ENCODE measurements at regions not wholly inside any gene's neighbourhood (a gene's known extent, or its start where the extent isn't known, plus 50 kb on each side); places are given as distances from the start of the nearest gene placed in this dataset.
A peak's percentile ranks its signal among the peaks of the same experiment; 100 is the strongest.

DNA sequence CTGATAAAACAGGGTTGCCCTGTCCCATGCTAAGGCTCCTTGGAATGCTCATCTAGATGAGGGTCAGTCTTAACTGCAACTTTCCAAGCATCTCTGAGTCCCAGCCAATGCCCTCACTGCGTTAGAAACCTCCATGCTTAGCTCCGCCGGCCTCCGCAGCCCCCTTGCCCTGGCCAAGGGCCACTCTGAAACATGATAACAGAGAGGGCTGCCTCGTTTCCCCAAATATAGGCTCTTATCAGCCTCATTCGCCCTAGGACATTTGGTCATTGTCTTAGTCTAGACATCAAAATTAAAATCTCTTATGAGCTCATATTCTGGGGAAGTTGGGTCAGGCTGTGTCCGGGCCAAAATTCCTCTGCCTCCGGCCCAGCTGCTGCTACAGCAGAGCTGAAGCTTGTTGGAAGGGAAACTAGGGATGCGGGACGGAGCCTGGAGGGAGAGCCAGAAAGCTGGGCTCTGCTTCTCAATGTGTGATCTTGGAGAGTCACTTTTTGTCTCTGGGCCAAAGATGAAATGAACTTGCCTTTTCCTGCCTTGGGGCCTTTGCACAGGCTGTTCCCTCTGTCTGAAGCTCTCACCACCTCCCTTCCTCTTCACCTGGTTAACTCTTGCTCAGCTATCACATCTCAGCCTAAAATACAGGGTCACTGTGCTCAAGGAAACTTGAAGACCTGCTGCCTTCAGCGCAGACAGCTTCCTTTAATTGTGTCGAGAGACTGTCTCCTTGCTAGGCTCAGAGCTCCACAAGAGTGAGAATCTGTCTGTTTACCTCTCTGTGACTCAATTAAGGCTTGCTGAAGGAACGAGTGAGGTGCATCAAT is 191.3 kb downstream of the RGS3 start:
- Mint-ChIP-seq H3K27me3 (peaks cover 6% of the 10 kb centered on the region), H3K9me3 (ENCODE audit: low read depth) (no peaks in the 10 kb centered on the region), H3K4me3 (no peak overlapping the region), H3K27ac (peak overlapping the region; percentile 45), H3K36me3 (ENCODE audit: low read depth) (no peaks in the 10 kb centered on the region), H3K4me1 (peaks cover 9% of the 10 kb centered on the region)
- ChIA-PET CTCF (interaction anchor here (0.6 to 10.6 kb wide), 56 partner anchors 9 to 390 kb away, joined by 3 to 502 read pairs (median 4); partner anchors contain the start of genes ALAD, CDC26 and PRPF4), POLR2A (interaction anchor here (1.0 to 1.4 kb wide), 2 partner anchors 32 to 63 kb away, joined by 3 to 5 read pairs; no protein-coding TSS in a partner anchor)
- DNase-seq = no peak
- intact Hi-C loops (cut with DNase I, micrococcal nuclease) = loop anchor here (1.0 to 5.0 kb wide), 6 partner anchors 32 to 543 kb away; partner anchors contain the start of genes C9orf43 (in 1 of the 2) and POLE3 (in 1 of the 2)
- ATAC-seq = peak; percentile 40

DNA sequence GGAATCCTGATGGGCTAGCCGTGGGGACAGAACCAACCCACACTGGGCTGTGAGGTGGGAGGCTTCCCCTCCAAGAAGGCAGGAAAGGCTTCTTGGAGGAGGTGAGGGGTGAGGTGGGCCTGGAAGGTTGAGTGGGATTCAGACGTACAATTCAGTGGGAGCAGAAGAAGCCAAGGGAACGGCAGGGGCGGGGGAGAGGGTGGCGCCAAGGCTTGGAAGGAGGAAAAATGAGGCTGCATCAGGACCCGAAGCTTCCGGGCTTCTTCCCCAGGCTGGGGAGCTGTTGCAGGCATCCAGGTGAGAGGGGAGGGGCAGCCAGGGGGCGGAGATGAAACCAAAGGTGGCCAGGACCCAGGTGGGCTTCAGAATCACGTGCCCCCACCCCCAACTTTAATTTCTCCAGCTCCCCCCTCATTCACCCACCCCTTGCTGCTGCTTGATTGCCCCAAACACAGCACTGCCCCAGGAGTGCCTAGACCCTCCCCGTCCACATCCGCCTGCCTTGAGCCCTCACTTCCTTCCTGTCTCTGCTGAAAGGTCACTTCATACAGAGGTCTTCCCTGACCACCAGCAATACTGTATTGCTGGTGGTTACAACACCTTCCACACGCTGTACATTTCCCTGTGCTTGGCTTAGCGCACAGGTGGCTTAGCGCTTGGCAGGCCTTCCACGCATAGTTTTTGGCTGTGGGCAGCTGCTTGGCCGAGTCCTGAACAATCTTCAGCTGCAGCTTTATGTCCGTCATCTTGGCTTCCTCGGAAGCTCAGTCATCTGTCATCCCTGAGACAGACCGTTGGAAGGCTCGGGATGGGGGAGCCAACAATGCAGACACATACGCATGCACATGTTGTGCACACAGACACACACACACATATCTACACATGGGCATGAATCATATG is 193.5 kb downstream of the RGS3 start:
- Mint-ChIP-seq H3K27ac (no peak overlapping the region), H3K4me1 (peaks cover 7% of the 10 kb centered on the region), H3K4me3 (no peak overlapping the region), H3K36me3 (ENCODE audit: low read depth) (no peaks in the 10 kb centered on the region), H3K27me3 (peaks cover 20% of the 10 kb centered on the region), H3K9me3 (ENCODE audit: low read depth) (no peaks in the 10 kb centered on the region)
- DNase-seq (no peak), ATAC-seq (no peak)
- POLR2A ChIA-PET = interaction anchor here (1.1 kb wide), 1 partner anchor 65 kb away, joined by 5 read pairs; no protein-coding TSS in a partner anchor
- intact Hi-C loops (cut with DNase I, micrococcal nuclease) = loop anchor here (5.0 kb wide), 3 partner anchors 35 to 545 kb away; no protein-coding TSS in a partner anchor
- CTCF ChIA-PET = interaction anchor here (0.6 to 10.6 kb wide), 52 partner anchors 7 to 813 kb away, joined by 3 to 502 read pairs (median 4); partner anchors contain the start of genes ALAD, CDC26 and PRPF4

DNA sequence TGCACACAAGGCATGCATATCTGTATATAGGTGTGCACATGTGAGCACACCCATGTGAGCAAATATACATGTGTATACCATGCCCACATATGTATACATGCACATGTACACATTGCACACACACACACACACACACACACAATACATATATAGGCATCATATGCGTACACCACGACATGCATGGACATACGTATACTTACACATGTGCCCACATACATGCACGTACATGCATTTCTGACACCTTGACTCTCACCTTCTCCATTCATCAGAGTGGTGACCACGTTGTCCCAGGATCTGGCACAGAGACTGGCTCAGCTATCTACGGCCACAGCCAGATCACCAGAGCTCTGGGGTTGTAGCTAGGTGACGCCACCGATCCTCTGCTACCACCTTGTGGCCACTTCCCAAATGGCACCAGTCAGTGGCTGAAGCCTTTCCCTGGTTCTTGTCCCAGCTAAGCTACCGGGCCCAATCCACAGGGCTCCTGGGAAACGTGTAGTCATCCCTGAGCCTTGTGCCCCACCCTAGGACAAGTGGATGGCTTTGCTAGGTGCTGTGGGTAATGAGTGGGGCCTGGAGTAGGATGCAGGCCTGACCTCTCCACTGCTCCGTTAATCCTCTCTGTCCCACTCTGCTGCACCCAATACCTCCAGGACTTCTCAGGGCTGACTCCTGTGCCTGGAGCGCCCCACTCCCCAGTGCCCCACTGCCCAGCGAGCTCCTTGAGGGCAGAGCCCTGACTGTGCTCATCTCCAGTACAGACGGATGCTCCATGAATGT is 194.4 kb downstream of the RGS3 start:
- Mint-ChIP-seq H3K4me3 (no peak overlapping the region), H3K36me3 (ENCODE audit: low read depth) (no peaks in the 10 kb centered on the region), H3K4me1 (peaks cover 7% of the 10 kb centered on the region), H3K27ac (no peak overlapping the region), H3K9me3 (ENCODE audit: low read depth) (no peaks in the 10 kb centered on the region), H3K27me3 (peaks cover 20% of the 10 kb centered on the region)
- ChIA-PET CTCF (interaction anchor here (0.5 to 10.6 kb wide), 44 partner anchors 8 to 1584 kb away, joined by 3 to 502 read pairs (median 4); partner anchors contain the start of genes ALAD, C9orf43, CDC26 and POLE3), POLR2A (interaction anchor here (1.1 kb wide), 1 partner anchor 66 kb away, joined by 5 read pairs; no protein-coding TSS in a partner anchor)
- intact Hi-C loops (cut with DNase I, micrococcal nuclease) = loop anchor here (1.0 to 5.0 kb wide), 10 partner anchors 36 to 546 kb away; partner anchors contain the start of genes ALAD (in 2 of the 2), CDC26 (in 1 of the 2) and PRPF4 (in 1 of the 2)
- DNase-seq (peak; percentile 89), ATAC-seq (peak; percentile 95)

DNA sequence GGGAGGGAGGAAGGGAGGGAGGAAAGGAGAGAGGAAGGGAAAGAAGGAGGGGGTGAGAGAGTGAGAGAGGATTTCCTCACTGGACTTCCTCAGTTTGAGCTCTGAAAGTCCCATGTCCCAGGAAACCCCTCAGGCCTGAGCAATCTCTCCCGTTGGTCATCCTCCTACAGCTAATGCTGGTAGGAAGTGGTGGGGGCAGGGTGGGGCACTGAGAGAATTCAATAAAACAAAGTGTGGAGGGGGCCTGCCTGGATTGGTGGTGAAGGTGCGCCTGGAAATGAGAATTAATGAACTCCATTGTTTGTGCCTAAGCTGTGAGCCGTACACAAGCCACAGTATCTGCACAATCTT is 195.0 kb downstream of the RGS3 start:
- Mint-ChIP-seq H3K9me3 (ENCODE audit: low read depth) (no peaks in the 10 kb centered on the region), H3K27me3 (peaks cover 20% of the 10 kb centered on the region), H3K27ac (no peak overlapping the region), H3K36me3 (ENCODE audit: low read depth) (no peaks in the 10 kb centered on the region), H3K4me1 (peaks cover 7% of the 10 kb centered on the region), H3K4me3 (no peak overlapping the region)
- POLR2A ChIA-PET = interaction anchor here (1.1 kb wide), 1 partner anchor 67 kb away, joined by 5 read pairs; no protein-coding TSS in a partner anchor
- CTCF ChIA-PET = interaction anchor here (0.6 to 10.6 kb wide), 40 partner anchors 8 to 385 kb away, joined by 3 to 502 read pairs (median 4); partner anchors contain the start of genes ALAD, C9orf43, CDC26 and POLE3
- DNase-seq (no peak), ATAC-seq (no peak)
- intact Hi-C loops (cut with DNase I, micrococcal nuclease) = loop anchor here (1.0 to 5.0 kb wide), 10 partner anchors 36 to 546 kb away; partner anchors contain the start of genes ALAD (in 2 of the 2), CDC26 (in 1 of the 2) and PRPF4 (in 1 of the 2)

DNA sequence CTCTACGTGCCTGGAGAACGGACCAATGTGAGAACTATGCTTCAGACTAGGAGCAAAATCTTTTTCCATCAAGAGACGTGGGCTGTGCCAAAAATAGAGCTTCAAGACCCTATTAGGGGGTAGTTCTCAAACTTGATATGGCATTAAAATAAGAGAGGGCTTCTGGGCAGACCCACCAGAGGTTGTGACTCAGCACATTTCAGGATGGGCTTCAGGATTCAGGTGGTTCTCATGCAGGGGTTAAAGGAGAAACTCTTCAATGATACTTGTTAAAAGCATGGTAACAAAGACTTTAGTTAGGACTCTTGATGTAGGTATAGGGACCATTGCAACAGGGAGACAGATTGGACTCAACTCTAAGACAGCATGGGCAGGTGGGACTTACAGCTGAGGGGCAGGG is 195.5 kb downstream of the RGS3 start:
- no peak for DNase-seq
- intact Hi-C loops (cut with DNase I, micrococcal nuclease) = loop anchor here (2.0 to 5.0 kb wide), 6 partner anchors 37 to 547 kb away; partner anchors contain the start of genes ALAD (in 1 of the 2), CDC26 (in 1 of the 2) and PRPF4 (in 1 of the 2)
- Mint-ChIP-seq H3K4me3 (no peak overlapping the region), H3K9me3 (ENCODE audit: low read depth) (no peaks in the 10 kb centered on the region), H3K27ac (no peak overlapping the region), H3K36me3 (ENCODE audit: low read depth) (no peaks in the 10 kb centered on the region), H3K4me1 (peaks cover 7% of the 10 kb centered on the region), H3K27me3 (peaks cover 20% of the 10 kb centered on the region)
- ATAC-seq = no peak
- CTCF ChIA-PET = interaction anchor here (0.6 to 10.6 kb wide), 15 partner anchors 8 to 507 kb away, joined by 3 to 502 read pairs (median 7); partner anchors contain the start of genes ALAD, CDC26 and PRPF4
- POLR2A ChIA-PET = no interaction called here

DNA sequence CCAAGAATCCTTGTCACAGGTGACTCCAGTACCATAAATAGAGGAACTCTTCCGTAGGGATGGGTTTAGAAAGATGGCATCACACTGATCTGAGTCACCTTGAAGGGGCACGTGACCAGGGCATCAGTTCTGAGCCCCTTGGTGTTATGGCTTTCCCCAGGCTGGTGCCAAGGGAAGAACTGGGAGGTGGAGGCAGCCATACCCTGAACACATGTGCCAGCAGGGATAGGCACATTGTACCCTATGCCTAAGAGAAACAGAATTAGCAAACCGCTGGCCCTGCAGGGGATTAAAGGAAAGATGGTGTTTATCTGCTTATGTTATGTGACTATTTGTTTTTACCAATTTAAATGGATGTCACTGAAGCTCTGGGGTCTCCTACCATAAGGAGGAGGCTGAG is 196.2 kb downstream of the RGS3 start:
- ATAC-seq (no peak), DNase-seq (no peak)
- intact Hi-C loops (cut with DNase I, micrococcal nuclease) = loop anchor here (2.0 to 5.0 kb wide), 6 partner anchors 37 to 547 kb away; partner anchors contain the start of genes ALAD (in 1 of the 2), CDC26 (in 1 of the 2) and PRPF4 (in 1 of the 2)
- no peak overlapping the region for H3K4me3 Mint-ChIP-seq
- H3K27ac Mint-ChIP-seq = no peak overlapping the region
- POLR2A ChIA-PET = no interaction called here
- peaks cover 7% of the 10 kb centered on the region for H3K4me1 Mint-ChIP-seq
- H3K9me3 Mint-ChIP-seq (ENCODE audit: low read depth) = no peaks in the 10 kb centered on the region
- peaks cover 20% of the 10 kb centered on the region for H3K27me3 Mint-ChIP-seq
- H3K36me3 Mint-ChIP-seq (ENCODE audit: low read depth) = no peaks in the 10 kb centered on the region
- CTCF ChIA-PET = interaction anchor here (0.6 to 6.6 kb wide), 5 partner anchors 67 to 486 kb away, joined by 3 to 138 read pairs (median 7); no protein-coding TSS in a partner anchor

DNA sequence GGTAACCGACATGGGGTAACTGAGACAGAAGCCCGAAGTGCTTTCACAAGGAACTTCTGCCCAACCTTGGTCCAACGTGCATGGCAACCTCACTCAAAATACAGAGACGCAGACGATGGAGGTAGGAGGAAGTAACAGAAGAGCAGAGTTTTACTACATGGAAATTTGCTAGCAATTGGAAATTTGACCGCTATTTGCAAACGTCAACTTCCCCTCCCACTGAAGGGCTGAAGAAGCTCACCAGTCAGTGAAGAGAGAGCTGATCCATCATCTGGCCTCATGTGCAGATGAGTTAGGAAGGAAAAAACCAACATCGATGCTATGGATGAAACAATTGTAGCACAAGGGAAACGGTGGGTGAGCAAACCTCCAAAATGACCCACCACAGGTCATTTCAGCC is 196.7 kb downstream of the RGS3 start:
- Mint-ChIP-seq H3K27ac (no peak overlapping the region), H3K27me3 (peaks cover 20% of the 10 kb centered on the region), H3K4me1 (peaks cover 2% of the 10 kb centered on the region), H3K36me3 (ENCODE audit: low read depth) (no peaks in the 10 kb centered on the region), H3K9me3 (ENCODE audit: low read depth) (no peaks in the 10 kb centered on the region), H3K4me3 (no peak overlapping the region)
- CTCF ChIA-PET = interaction anchor here (0.6 to 1.8 kb wide), 7 partner anchors 16 to 486 kb away, joined by 3 to 11 read pairs (median 3); no protein-coding TSS in a partner anchor
- POLR2A ChIA-PET = no interaction called here
- no peak for ATAC-seq
- DNase-seq = no peak
- intact Hi-C loops (cut with DNase I, micrococcal nuclease) = no loop called here

DNA sequence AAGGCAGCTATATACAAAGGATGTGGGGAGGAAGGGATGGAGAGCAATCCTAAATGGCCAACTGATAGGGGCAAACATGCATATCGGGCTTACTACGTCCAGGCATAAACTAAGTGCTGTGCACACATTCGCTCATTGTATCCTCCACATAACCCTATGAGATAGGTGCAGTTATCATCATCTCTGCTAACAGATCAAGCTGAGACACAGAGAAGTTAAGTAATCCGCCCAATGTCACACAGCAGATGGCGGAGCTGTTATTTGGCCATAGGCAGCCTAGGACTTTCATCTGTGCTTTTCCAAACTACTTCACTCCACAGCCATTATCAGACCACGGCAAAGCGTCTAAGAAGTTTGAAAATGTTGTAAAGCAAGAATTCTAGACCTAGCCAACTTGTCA is 197.5 kb downstream of the RGS3 start:
- Mint-ChIP-seq H3K36me3 (ENCODE audit: low read depth) (no peaks in the 10 kb centered on the region), H3K27me3 (peaks cover 20% of the 10 kb centered on the region), H3K27ac (no peak overlapping the region), H3K4me3 (no peak overlapping the region), H3K9me3 (ENCODE audit: low read depth) (no peaks in the 10 kb centered on the region), H3K4me1 (no peaks in the 10 kb centered on the region)
- POLR2A ChIA-PET = no interaction called here
- DNase-seq (no peak), ATAC-seq (no peak)
- intact Hi-C loops (cut with DNase I, micrococcal nuclease) = no loop called here
- CTCF ChIA-PET = interaction anchor here (0.6 to 1.8 kb wide), 9 partner anchors 15 to 290 kb away, joined by 3 to 11 read pairs (median 3); no protein-coding TSS in a partner anchor

DNA sequence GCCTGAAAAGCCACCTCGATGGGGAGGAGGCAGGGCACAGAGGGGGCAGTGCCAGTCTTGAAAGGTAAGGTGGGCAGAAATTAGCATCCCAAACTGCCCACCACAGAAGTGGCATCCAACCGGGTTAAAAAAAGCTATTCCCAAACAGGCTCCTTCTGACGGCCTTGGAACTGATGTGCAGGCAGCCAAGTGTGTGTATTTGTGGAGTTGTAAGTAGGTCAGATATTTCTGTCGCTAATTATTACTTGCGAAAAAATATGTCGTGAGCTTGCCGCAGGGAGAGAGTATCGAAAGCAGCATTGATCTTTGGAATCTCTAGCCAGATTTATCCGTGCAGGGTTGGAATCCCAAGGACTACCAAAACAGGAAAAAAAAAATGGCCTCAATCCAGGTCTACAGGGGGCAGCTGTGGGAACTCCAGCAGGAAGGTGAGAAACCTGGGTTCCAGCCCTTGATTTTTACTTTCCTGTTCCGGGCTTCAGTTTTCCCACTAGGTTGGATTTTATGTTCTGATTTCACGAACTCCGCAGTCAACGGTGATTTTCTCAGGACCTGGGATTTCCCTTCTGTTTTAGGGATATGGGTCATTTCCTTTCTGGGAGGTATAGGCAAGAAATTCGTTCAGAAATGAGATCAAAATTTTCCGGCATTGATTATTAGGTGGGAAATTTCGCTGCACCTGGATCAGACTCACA is 200.8 kb downstream of the RGS3 start:
- Mint-ChIP-seq H3K9me3 (ENCODE audit: low read depth) (no peaks in the 10 kb centered on the region), H3K4me1 (no peaks in the 10 kb centered on the region), H3K4me3 (no peak overlapping the region), H3K27me3 (peaks cover 17% of the 10 kb centered on the region), H3K27ac (no peak overlapping the region), H3K36me3 (ENCODE audit: low read depth) (no peaks in the 10 kb centered on the region)
- DNase-seq (no peak), ATAC-seq (no peak)
- CTCF ChIA-PET = interaction anchor here (0.7 to 1.4 kb wide), 2 partner anchors 10 to 396 kb away, joined by 3 read pairs; no protein-coding TSS in a partner anchor
- POLR2A ChIA-PET = no interaction called here
- intact Hi-C loops (cut with DNase I, micrococcal nuclease) = no loop called here

Measured in activated CD4-positive, alpha-beta T cell treated with anti-CD3 and anti-CD28 coated beads for 36 hours (primary cell).